Adrenal gland (tissue), 5 donors: ENCODE measurements at regions not wholly inside any gene's neighbourhood (a gene's known extent, or its start where the extent isn't known, plus 50 kb on each side); places are given as distances from the start of the nearest gene placed in this dataset.

ENCODE experiments used
- POLR2A ChIP-seq, 2 donors: fragments of 450-650 bp; IDR thresholded peaks; one replicate each; pipeline ENCODE4 v1.6.1; 2017; ENCODE audit warnings: antibody characterized with exemption in 2 of 2, mild to moderate bottlenecking in 2 of 2, moderate library complexity in 1 of 2
- TF ChIP-seq, protein P1 (sequence below), 6 experiments: fragments of 450-650 bp in 4 of 6; fragments of 200-600 bp in 2 of 6; sonication (generic) in 1 of 6; IDR thresholded peaks; 1 replicate in 5 of 6; 2 replicates in 1 of 6; pipeline versions ENCODE4 v1.5.1 to v1.8.0; 2016 to 2021; ENCODE audit warnings: antibody characterized with exemption in 6 of 6, mild to moderate bottlenecking in 2 of 6, moderate library complexity in 1 of 6
- donor health status: DM: no; HTN: no; CAD: no.

DNA sequence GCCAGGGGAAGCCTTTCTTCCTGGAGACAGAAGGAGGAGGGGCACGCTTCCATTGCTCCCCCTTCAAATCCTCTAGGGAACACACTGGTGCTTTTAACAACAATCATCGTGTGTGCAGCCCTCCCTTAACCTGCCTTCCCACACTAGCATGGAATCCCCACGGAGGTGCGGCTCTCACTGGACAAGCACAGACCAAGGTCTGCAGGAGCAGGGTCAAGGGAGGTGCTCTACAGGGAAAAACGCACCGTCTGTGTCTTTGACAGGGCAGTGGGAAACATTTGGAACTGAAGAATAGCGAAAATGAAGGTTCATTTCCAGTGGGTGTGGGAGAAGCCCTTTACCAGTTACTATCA is 527.1 kb downstream of the QKI start:
- TF ChIP-seq, protein P1, sequence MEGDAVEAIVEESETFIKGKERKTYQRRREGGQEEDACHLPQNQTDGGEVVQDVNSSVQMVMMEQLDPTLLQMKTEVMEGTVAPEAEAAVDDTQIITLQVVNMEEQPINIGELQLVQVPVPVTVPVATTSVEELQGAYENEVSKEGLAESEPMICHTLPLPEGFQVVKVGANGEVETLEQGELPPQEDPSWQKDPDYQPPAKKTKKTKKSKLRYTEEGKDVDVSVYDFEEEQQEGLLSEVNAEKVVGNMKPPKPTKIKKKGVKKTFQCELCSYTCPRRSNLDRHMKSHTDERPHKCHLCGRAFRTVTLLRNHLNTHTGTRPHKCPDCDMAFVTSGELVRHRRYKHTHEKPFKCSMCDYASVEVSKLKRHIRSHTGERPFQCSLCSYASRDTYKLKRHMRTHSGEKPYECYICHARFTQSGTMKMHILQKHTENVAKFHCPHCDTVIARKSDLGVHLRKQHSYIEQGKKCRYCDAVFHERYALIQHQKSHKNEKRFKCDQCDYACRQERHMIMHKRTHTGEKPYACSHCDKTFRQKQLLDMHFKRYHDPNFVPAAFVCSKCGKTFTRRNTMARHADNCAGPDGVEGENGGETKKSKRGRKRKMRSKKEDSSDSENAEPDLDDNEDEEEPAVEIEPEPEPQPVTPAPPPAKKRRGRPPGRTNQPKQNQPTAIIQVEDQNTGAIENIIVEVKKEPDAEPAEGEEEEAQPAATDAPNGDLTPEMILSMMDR (IDR thresholded peaks at IDR 0.05): no peak
- TF ChIP-seq POLR2A (IDR thresholded peaks at IDR 0.05): no peak
